ENCODE measurements at regions not wholly inside any gene's neighbourhood (a gene's known extent, or its start where the extent isn't known, plus 50 kb on each side); places are given as distances from the start of the nearest gene placed in this dataset.

- Histone ChIP-seq H3K27me3 (no peaks in the 10 kb centered on the region), H3K9me3 (no peaks in the 10 kb centered on the region), H3K27ac (no peak overlapping the region), H3K4me3 (no peak overlapping the region), H3K36me3 (no peaks in the 10 kb centered on the region), H3K4me1 (no peaks in the 10 kb centered on the region)
- TF ChIP-seq CTCF (IDR thresholded peaks at IDR 0.05) (no peak), POLR2A (IDR thresholded peaks at IDR 0.05) (no peak)
- no peak for DNase-seq
Observed at GRCh38 chr10:44242826-44243225, 142.1 kb downstream of the CXCL12 start.

GRCh38 chr10:44242091-44242490 is 142.8 kb downstream of the CXCL12 start:
- H3K27me3 ChIP-seq = no peaks in the 10 kb centered on the region
- no peaks in the 10 kb centered on the region for H3K9me3 ChIP-seq
- TF ChIP-seq POLR2A (IDR thresholded peaks at IDR 0.05) = no peak
- TF ChIP-seq CTCF (IDR thresholded peaks at IDR 0.05) = no peak
- DNase-seq = no peak
- H3K27ac ChIP-seq = no peak overlapping the region
- H3K4me1 ChIP-seq = no peaks in the 10 kb centered on the region
- no peaks in the 10 kb centered on the region for H3K36me3 ChIP-seq
- no peak overlapping the region for H3K4me3 ChIP-seq

- no peak overlapping the region for H3K27ac ChIP-seq
- H3K4me3 ChIP-seq = no peak overlapping the region
- no peak for DNase-seq
- TF ChIP-seq POLR2A (IDR thresholded peaks at IDR 0.05) = no peak
- no peaks in the 10 kb centered on the region for H3K27me3 ChIP-seq
- no peaks in the 10 kb centered on the region for H3K9me3 ChIP-seq
- no peaks in the 10 kb centered on the region for H3K4me1 ChIP-seq
- H3K36me3 ChIP-seq = no peaks in the 10 kb centered on the region
Observed at GRCh38 chr10:44240584-44241205, 144.2 kb downstream of the CXCL12 start.

- no peaks in the 10 kb centered on the region for H3K4me1 ChIP-seq
- no peaks in the 10 kb centered on the region for H3K27me3 ChIP-seq
- H3K4me3 ChIP-seq = no peak overlapping the region
- DNase-seq = no peak
- no peaks in the 10 kb centered on the region for H3K9me3 ChIP-seq
- no peaks in the 10 kb centered on the region for H3K36me3 ChIP-seq
- H3K27ac ChIP-seq = no peak overlapping the region
- no peak for TF ChIP-seq POLR2A (IDR thresholded peaks at IDR 0.05)
- TF ChIP-seq CTCF (IDR thresholded peaks at IDR 0.05) = no peak
Observed at GRCh38 chr10:44238212-44238611, 146.7 kb downstream of the CXCL12 start.

GRCh38 chr10:44237364-44238049 is 147.4 kb downstream of the CXCL12 start:
- H3K27ac ChIP-seq = no peak overlapping the region
- H3K4me1 ChIP-seq = no peaks in the 10 kb centered on the region
- no peaks in the 10 kb centered on the region for H3K9me3 ChIP-seq
- no peaks in the 10 kb centered on the region for H3K36me3 ChIP-seq
- H3K4me3 ChIP-seq = no peak overlapping the region
- no peak for DNase-seq
- no peak for TF ChIP-seq POLR2A (IDR thresholded peaks at IDR 0.05)
- TF ChIP-seq CTCF (IDR thresholded peaks at IDR 0.05) = no peak
- H3K27me3 ChIP-seq = no peaks in the 10 kb centered on the region

- H3K36me3 ChIP-seq = no peaks in the 10 kb centered on the region
- DNase-seq = no peak
- H3K4me1 ChIP-seq = no peaks in the 10 kb centered on the region
- TF ChIP-seq POLR2A (IDR thresholded peaks at IDR 0.05) (no peak), CTCF (IDR thresholded peaks at IDR 0.05) (no peak)
- H3K27me3 ChIP-seq = no peaks in the 10 kb centered on the region
- no peak overlapping the region for H3K4me3 ChIP-seq
- no peak overlapping the region for H3K27ac ChIP-seq
- no peaks in the 10 kb centered on the region for H3K9me3 ChIP-seq
Observed at GRCh38 chr10:44235363-44235762, 149.5 kb downstream of the CXCL12 start.
